ENCODE measurements at regions not wholly inside any gene's neighbourhood (a gene's known extent, or its start where the extent isn't known, plus 50 kb on each side); places are given as distances from the start of the nearest gene placed in this dataset.

- Mint-ChIP-seq H3K27ac (no peak overlapping the region), H3K4me1 (no peaks in the 10 kb centered on the region), H3K4me3 (no peak overlapping the region), H3K36me3 (ENCODE audit: low read depth) (no peaks in the 10 kb centered on the region), H3K27me3 (no peaks in the 10 kb centered on the region)
- no peak for DNase-seq
- no peak for ATAC-seq
- no peaks in the 10 kb centered on the region for H3K9me3 ChIP-seq (ENCODE audit: control insufficient read depth, low read length, poor library complexity, severe bottlenecking)
Observed at GRCh38 chr7:42338916-42339540, 102.0 kb upstream of the GLI3 start.

DNA sequence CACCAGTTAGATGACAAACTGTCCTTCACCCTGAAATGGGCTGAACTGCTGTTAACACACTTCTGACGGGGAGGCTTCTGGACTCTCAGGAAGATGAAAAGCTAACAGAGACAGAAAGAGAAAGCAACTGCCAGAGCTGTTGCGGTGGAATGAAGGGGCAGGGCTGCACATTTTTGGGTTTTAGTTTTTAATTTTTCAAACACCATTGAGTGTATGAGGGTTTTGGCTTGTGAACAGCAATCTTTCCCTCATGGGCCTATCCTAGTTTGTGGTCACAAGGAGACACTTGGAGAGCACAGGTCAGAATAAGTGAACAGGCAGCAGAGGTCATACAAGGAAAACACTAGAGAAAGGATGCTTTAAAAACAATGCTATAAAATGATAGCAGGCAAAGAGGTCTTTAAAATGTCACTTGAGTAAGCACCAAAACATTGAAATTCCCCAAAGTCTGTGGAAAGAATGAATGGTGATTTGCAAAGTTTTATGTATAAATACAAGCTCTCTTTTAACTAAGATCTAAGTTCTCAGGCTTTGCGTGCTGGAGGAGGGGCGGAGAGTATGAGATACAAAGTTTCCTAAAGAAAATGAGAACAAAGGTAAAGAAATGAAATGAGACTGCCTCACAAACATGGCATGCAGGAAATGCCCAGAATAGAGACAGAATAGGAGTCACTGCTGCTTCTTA, 101.4 kb upstream of the GLI3 start:
- no peaks in the 10 kb centered on the region for H3K9me3 ChIP-seq (ENCODE audit: control insufficient read depth, low read length, poor library complexity, severe bottlenecking)
- no peaks in the 10 kb centered on the region for H3K4me1 Mint-ChIP-seq
- H3K4me3 Mint-ChIP-seq, result no peak overlapping the region
- no peak for DNase-seq
- no peak overlapping the region for H3K27ac Mint-ChIP-seq
- H3K27me3 Mint-ChIP-seq, result no peaks in the 10 kb centered on the region
- H3K36me3 Mint-ChIP-seq (ENCODE audit: low read depth), result no peaks in the 10 kb centered on the region
- ATAC-seq, result no peak

- no peak overlapping the region for H3K4me3 Mint-ChIP-seq
- no peaks in the 10 kb centered on the region for H3K27me3 Mint-ChIP-seq
- no peaks in the 10 kb centered on the region for H3K9me3 ChIP-seq (ENCODE audit: control insufficient read depth, low read length, poor library complexity, severe bottlenecking)
- H3K4me1 Mint-ChIP-seq, result no peaks in the 10 kb centered on the region
- H3K27ac Mint-ChIP-seq, result no peak overlapping the region
- ATAC-seq (no peak), DNase-seq (no peak)
- no peaks in the 10 kb centered on the region for H3K36me3 Mint-ChIP-seq (ENCODE audit: low read depth)
Observed at GRCh38 chr7:42337225-42337905, 100.4 kb upstream of the GLI3 start.

GRCh38 chr7:42332605-42333222, 95.7 kb upstream of the GLI3 start:
- Mint-ChIP-seq H3K27ac (no peak overlapping the region), H3K36me3 (ENCODE audit: low read depth) (no peaks in the 10 kb centered on the region), H3K4me3 (no peak overlapping the region), H3K27me3 (no peaks in the 10 kb centered on the region), H3K4me1 (no peaks in the 10 kb centered on the region)
- no peaks in the 10 kb centered on the region for H3K9me3 ChIP-seq (ENCODE audit: control insufficient read depth, low read length, poor library complexity, severe bottlenecking)
- no peak for DNase-seq
- ATAC-seq, result no peak

DNA sequence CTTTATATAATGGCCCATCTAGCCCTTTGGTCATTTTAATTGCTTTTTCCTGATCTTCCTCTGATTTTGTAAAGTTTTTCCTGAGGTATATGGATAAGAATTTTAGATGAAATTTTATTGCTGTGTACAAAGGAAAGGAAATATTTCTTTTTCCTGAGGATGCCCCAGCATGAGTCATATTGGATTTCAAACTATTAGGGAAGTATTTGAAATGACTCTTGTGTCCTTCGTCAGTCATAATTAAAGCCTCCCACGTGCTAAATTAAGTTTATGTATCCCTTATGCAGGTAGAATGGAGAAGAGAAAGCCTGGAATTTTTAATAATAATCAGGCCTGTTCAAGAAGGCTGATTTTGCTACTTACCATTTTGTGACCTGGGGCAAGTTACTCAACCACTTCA, 82.6 kb upstream of the GLI3 start:
- Mint-ChIP-seq H3K36me3 (ENCODE audit: low read depth) (peaks cover under 1% of the 10 kb centered on the region), H3K27ac (no peak overlapping the region), H3K4me3 (no peak overlapping the region), H3K27me3 (no peaks in the 10 kb centered on the region), H3K4me1 (no peaks in the 10 kb centered on the region)
- DNase-seq (no peak), ATAC-seq (no peak)
- no peaks in the 10 kb centered on the region for H3K9me3 ChIP-seq (ENCODE audit: control insufficient read depth, low read length, poor library complexity, severe bottlenecking)

DNA sequence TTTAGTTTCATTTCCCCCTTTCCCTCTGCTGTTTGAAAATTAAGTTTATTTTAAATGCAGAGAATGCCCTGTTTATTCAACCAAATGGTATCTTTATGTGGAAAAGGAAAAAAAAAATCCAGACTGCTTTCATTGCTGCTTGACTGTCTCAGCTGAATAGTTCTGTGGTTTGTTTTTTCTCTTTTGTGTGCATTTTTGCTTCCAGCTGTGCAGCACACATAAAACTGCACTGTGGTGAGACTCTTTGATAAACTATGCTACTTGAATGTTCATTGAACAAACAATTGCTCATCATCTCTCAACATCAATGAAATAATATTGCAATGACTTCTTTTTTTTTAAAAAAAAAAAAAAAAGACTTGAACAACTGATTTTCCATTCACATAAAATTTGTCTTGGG, 78.6 kb upstream of the GLI3 start:
- Mint-ChIP-seq H3K4me1 (no peaks in the 10 kb centered on the region), H3K27ac (no peak overlapping the region), H3K4me3 (no peak overlapping the region), H3K36me3 (ENCODE audit: low read depth) (no peaks in the 10 kb centered on the region), H3K27me3 (no peaks in the 10 kb centered on the region)
- DNase-seq (no peak), ATAC-seq (no peak)
- H3K9me3 ChIP-seq (ENCODE audit: control insufficient read depth, low read length, poor library complexity, severe bottlenecking), result no peaks in the 10 kb centered on the region

DNA sequence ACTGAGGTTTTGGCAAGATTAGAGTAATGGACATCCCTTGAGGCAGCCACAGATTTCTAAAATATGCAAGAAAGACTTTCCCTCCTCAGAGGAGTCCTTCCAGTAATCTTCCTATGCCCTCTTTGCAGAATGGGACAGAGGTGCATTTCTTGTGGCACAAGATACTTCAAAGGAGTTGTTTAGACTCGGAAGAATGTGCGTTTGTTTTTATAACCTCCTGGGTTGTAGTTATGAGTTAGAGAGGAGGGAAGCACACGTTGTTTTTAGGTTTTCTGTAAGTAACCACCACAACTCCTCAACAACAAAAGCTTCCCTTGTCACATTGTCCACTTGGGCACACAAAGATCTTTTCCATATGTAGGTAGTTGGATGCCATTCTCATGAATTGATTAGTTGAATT, 78.1 kb upstream of the GLI3 start:
- no peaks in the 10 kb centered on the region for H3K4me1 Mint-ChIP-seq
- no peak overlapping the region for H3K4me3 Mint-ChIP-seq
- ATAC-seq (no peak), DNase-seq (no peak)
- H3K9me3 ChIP-seq (ENCODE audit: control insufficient read depth, low read length, poor library complexity, severe bottlenecking), result no peaks in the 10 kb centered on the region
- no peak overlapping the region for H3K27ac Mint-ChIP-seq
- H3K36me3 Mint-ChIP-seq (ENCODE audit: low read depth), result no peaks in the 10 kb centered on the region
- no peaks in the 10 kb centered on the region for H3K27me3 Mint-ChIP-seq

- Mint-ChIP-seq H3K27me3 (no peaks in the 10 kb centered on the region), H3K4me1 (no peaks in the 10 kb centered on the region), H3K36me3 (ENCODE audit: low read depth) (no peaks in the 10 kb centered on the region), H3K4me3 (no peak overlapping the region), H3K27ac (no peak overlapping the region)
- ATAC-seq, result no peak
- H3K9me3 ChIP-seq (ENCODE audit: control insufficient read depth, low read length, poor library complexity, severe bottlenecking), result no peaks in the 10 kb centered on the region
- no peak for DNase-seq
Observed at GRCh38 chr7:42314696-42315095, 77.7 kb upstream of the GLI3 start.

GRCh38 chr7:42311195-42311594, 74.2 kb upstream of the GLI3 start:
- DNase-seq (no peak), ATAC-seq (no peak)

GRCh38 chr7:42292991-42293521, 56.0 kb upstream of the GLI3 start:
- no peaks in the 10 kb centered on the region for H3K36me3 Mint-ChIP-seq (ENCODE audit: low read depth)
- no peak for DNase-seq
- H3K27ac Mint-ChIP-seq, result no peak overlapping the region
- no peaks in the 10 kb centered on the region for H3K9me3 ChIP-seq (ENCODE audit: control insufficient read depth, low read length, poor library complexity, severe bottlenecking)
- H3K4me1 Mint-ChIP-seq, result no peaks in the 10 kb centered on the region
- no peak overlapping the region for H3K4me3 Mint-ChIP-seq
- ATAC-seq, result no peak
- H3K27me3 Mint-ChIP-seq, result no peaks in the 10 kb centered on the region

More at GRCh38 chr7:42311195-42311594, 74.2 kb upstream of the GLI3 start:
- H3K27ac Mint-ChIP-seq, result no peak overlapping the region
- H3K4me1 Mint-ChIP-seq, result no peaks in the 10 kb centered on the region
- no peaks in the 10 kb centered on the region for H3K27me3 Mint-ChIP-seq
- H3K9me3 ChIP-seq (ENCODE audit: control insufficient read depth, low read length, poor library complexity, severe bottlenecking), result no peaks in the 10 kb centered on the region
- no peaks in the 10 kb centered on the region for H3K36me3 Mint-ChIP-seq (ENCODE audit: low read depth)
- no peak overlapping the region for H3K4me3 Mint-ChIP-seq

- ATAC-seq (no peak), DNase-seq (no peak)
- H3K9me3 ChIP-seq (ENCODE audit: control insufficient read depth, low read length, poor library complexity, severe bottlenecking), result no peaks in the 10 kb centered on the region
- H3K4me1 Mint-ChIP-seq, result no peaks in the 10 kb centered on the region
- no peak overlapping the region for H3K4me3 Mint-ChIP-seq
- H3K27me3 Mint-ChIP-seq, result no peaks in the 10 kb centered on the region
- H3K36me3 Mint-ChIP-seq (ENCODE audit: low read depth), result no peaks in the 10 kb centered on the region
- H3K27ac Mint-ChIP-seq, result no peak overlapping the region
Observed at GRCh38 chr7:42289473-42289872, 52.5 kb upstream of the GLI3 start.
